Neural cell (in vitro differentiated cells): ENCODE measurements at regions not wholly inside any gene's neighbourhood (a gene's known extent, or its start where the extent isn't known, plus 50 kb on each side); places are given as distances from the start of the nearest gene placed in this dataset.

Experiments used
- H2AFZ ChIP-seq: fragments of 200-600, 300-800 bp; sonication (generic), shearing (Covaris generic); 2 replicates; pipeline ENCODE4 v1.6.0; 2014; ENCODE audit warnings: low read depth, mild to moderate bottlenecking, antibody characterized with exemption, low read length, moderate library complexity
- H3F3A ChIP-seq: fragments of 200-600 bp; shearing (Covaris generic); 2 replicates; pipeline ENCODE4 v1.6.1; 2016; ENCODE audit warnings: mild to moderate bottlenecking, moderate library complexity, mixed read lengths, antibody characterized with exemption, low read length; ENCODE audit not compliant: insufficient read depth, poor library complexity, severe bottlenecking
- H3K27ac ChIP-seq: fragments of 200-600, 300-800 bp; sonication (generic), shearing (Covaris generic); 2 replicates; pipeline ENCODE4 v1.5.1; 2014; ENCODE audit warnings: mild to moderate bottlenecking, low read length, moderate library complexity
- H3K27me3 ChIP-seq: fragments of 300-800, 200-600 bp; sonication (generic), shearing (Covaris generic); 2 replicates; pipeline ENCODE4 v1.6.0; 2014; ENCODE audit warnings: mild to moderate bottlenecking, low read depth, low read length, moderate library complexity; ENCODE audit not compliant: insufficient read depth
- H3K36me3 ChIP-seq: fragments of 300-800, 200-600 bp; sonication (generic), shearing (Covaris generic); 2 replicates; pipeline ENCODE4 v1.5.1; 2014; ENCODE audit warnings: mild to moderate bottlenecking, antibody characterized with exemption, low read length, moderate library complexity; ENCODE audit not compliant: insufficient read depth
- H3K4me2 ChIP-seq: fragments of 300-800, 200-600 bp; sonication (generic), shearing (Covaris generic); 2 replicates; pipeline ENCODE4 v1.6.0; 2014; ENCODE audit warnings: mild to moderate bottlenecking, low read length
- H3K4me3 ChIP-seq: fragments of 300-800, 200-600 bp; sonication (generic), shearing (Covaris generic); 2 replicates; pipeline ENCODE4 v1.5.1; 2014; ENCODE audit warnings: mild to moderate bottlenecking, low read length, moderate library complexity
- H3K79me2 ChIP-seq: fragments of 200-600 bp; shearing (Covaris generic); replicated peaks from 2 replicates; pipeline ENCODE4 v1.6.0; 2014; ENCODE audit warnings: mild to moderate bottlenecking, low read length, moderate library complexity; ENCODE audit not compliant: insufficient read depth
- H3K9ac ChIP-seq: fragments of 300-800, 200-600 bp; sonication (generic), shearing (Covaris generic); 2 replicates; pipeline ENCODE4 v1.6.1; 2016; ENCODE audit warnings: mild to moderate bottlenecking, low read length, mixed read lengths
- H3K9me2 ChIP-seq: fragments of 200-600 bp; shearing (Covaris generic); 2 replicates; pipeline ENCODE4 v1.6.1; 2016; ENCODE audit warnings: mild to moderate bottlenecking, low read length, mixed read lengths; ENCODE audit not compliant: insufficient read depth
- H3K9me3 ChIP-seq: fragments of 200-600, 300-800 bp; sonication (generic), shearing (Covaris generic); 2 replicates; pipeline ENCODE4 v1.6.1; 2016; ENCODE audit warnings: mild to moderate bottlenecking, mixed run types, low read length, moderate library complexity, mixed read lengths
- H4K20me1 ChIP-seq: fragments of 200-600 bp; shearing (Covaris generic); 2 replicates; pipeline ENCODE4 v1.6.1; 2016; ENCODE audit warnings: mild to moderate bottlenecking, mixed run types; ENCODE audit not compliant: insufficient read depth
- CTCF ChIP-seq: fragments of 450-650 bp; IDR thresholded peaks from 2 replicates; pipeline ENCODE4 v1.5.1; 2014; ENCODE audit warnings: antibody characterized with exemption, mild to moderate bottlenecking, moderate library complexity; ENCODE audit not compliant: poor library complexity, severe bottlenecking
- EP300 ChIP-seq: fragments of 450-650 bp; conservative IDR thresholded peaks from 2 replicates; pipeline ENCODE4 v1.6.1; 2014; ENCODE audit warnings: antibody characterized with exemption, mild to moderate bottlenecking, moderate library complexity; ENCODE audit not compliant: poor library complexity, severe bottlenecking
- EZH2 ChIP-seq: fragments of 200-600, 300-800 bp; shearing (Covaris generic), sonication (generic); IDR thresholded peaks from 2 replicates; pipeline ENCODE4 v1.6.1; 2014; ENCODE audit warnings: antibody characterized with exemption, low read length, borderline replicate concordance, mild to moderate bottlenecking; ENCODE audit not compliant: insufficient read depth, poor library complexity, severe bottlenecking
- MXI1 ChIP-seq: fragments of 450-650 bp; conservative IDR thresholded peaks from 2 replicates; pipeline ENCODE4 v1.6.1; 2014; ENCODE audit warnings: antibody characterized with exemption, mild to moderate bottlenecking; ENCODE audit not compliant: poor library complexity, severe bottlenecking
- POLR2AphosphoS5 ChIP-seq: IDR thresholded peaks from 2 replicates; pipeline ENCODE4 v1.6.1; 2012
- RAD21 ChIP-seq: fragments of 450-650 bp; conservative IDR thresholded peaks from 2 replicates; pipeline ENCODE4 v1.6.1; 2014; ENCODE audit warnings: antibody characterized with exemption, mild to moderate bottlenecking, moderate library complexity
- REST ChIP-seq: IDR thresholded peaks from 2 replicates; pipeline ENCODE4 v1.6.1; 2012; ENCODE audit warnings: borderline replicate concordance
- SMC3 ChIP-seq: fragments of 450-650 bp; conservative IDR thresholded peaks from 2 replicates; pipeline ENCODE4 v1.6.1; 2014; ENCODE audit warnings: antibody characterized with exemption, mild to moderate bottlenecking, moderate library complexity; ENCODE audit not compliant: poor library complexity
- TAF1 ChIP-seq: IDR thresholded peaks from 2 replicates; pipeline ENCODE4 v1.6.1; 2012; ENCODE audit warnings: low read depth

- Histone ChIP-seq H3K9ac (no peak overlapping the region), H4K20me1 (no peaks in the 10 kb centered on the region), H2AFZ (no peak overlapping the region), H3K27ac (no peak overlapping the region), H3K36me3 (no peaks in the 10 kb centered on the region), H3K9me2 (no peaks in the 10 kb centered on the region), H3K4me2 (no peak overlapping the region), H3K4me3 (no peak overlapping the region), H3K27me3 (no peaks in the 10 kb centered on the region), H3K9me3 (no peaks in the 10 kb centered on the region), H3F3A (no peaks in the 10 kb centered on the region), H3K79me2 (no peaks in the 10 kb centered on the region)
- TF ChIP-seq SMC3 (no peak), TAF1 (no peak), REST (no peak), MXI1 (no peak), EP300 (no peak), POLR2AphosphoS5 (no peak), RAD21 (no peak), CTCF (no peak), EZH2 (no peak)
Observed at GRCh38 chr6:78110641-78111040, 457.8 kb downstream of the MEI4 start.

- H2AFZ ChIP-seq, result no peak overlapping the region
- H3K79me2 ChIP-seq, result no peaks in the 10 kb centered on the region
- H3K27ac ChIP-seq, result no peak overlapping the region
- no peaks in the 10 kb centered on the region for H3K9me3 ChIP-seq
- H3K4me2 ChIP-seq, result no peak overlapping the region
- no peaks in the 10 kb centered on the region for H3K27me3 ChIP-seq
- TF ChIP-seq TAF1 (no peak), CTCF (no peak)
- no peaks in the 10 kb centered on the region for H3K36me3 ChIP-seq
- no peak overlapping the region for H3K4me3 ChIP-seq
- H3K9me2 ChIP-seq, result no peaks in the 10 kb centered on the region
- H4K20me1 ChIP-seq, result no peaks in the 10 kb centered on the region
- no peak overlapping the region for H3K9ac ChIP-seq
- no peaks in the 10 kb centered on the region for H3F3A ChIP-seq
Observed at GRCh38 chr6:78117966-78118365, 465.1 kb downstream of the MEI4 start.
